Fibroblast of lung (primary cell): ENCODE measurements at regions not wholly inside any gene's neighbourhood (a gene's known extent, or its start where the extent isn't known, plus 50 kb on each side); places are given as distances from the start of the nearest gene placed in this dataset.

ENCODE experiments used
- DNase-seq, 2 donors: peaks; one replicate each; pipeline versions ENCODE4 v3.0.0 to v3.0.0-alpha.2; 2010; ENCODE audit warnings: low read depth in 2 of 2
- H2AFZ ChIP-seq: 2 replicates; pipeline ENCODE4 v1.5.1; 2012; ENCODE audit warnings: low read length, control low read depth, inconsistent platforms
- H3K27ac ChIP-seq: 2 replicates; pipeline ENCODE4 v1.5.1; 2011; ENCODE audit warnings: low read length, control low read depth; ENCODE audit not compliant: insufficient read depth
- H3K27me3 ChIP-seq: 2 replicates; pipeline ENCODE4 v1.5.1; 2011; ENCODE audit warnings: mild to moderate bottlenecking, low read length; ENCODE audit not compliant: control insufficient read depth, insufficient read depth
- H3K36me3 ChIP-seq: 2 replicates; pipeline ENCODE4 v1.5.1; 2011; ENCODE audit warnings: low read length; ENCODE audit not compliant: control insufficient read depth, insufficient read depth
- H3K4me1 ChIP-seq: 2 replicates; pipeline ENCODE4 v1.5.1; 2011; ENCODE audit warnings: low read length; ENCODE audit not compliant: control insufficient read depth, insufficient read depth; ENCODE audit errors: extremely low read depth
- H3K4me2 ChIP-seq: 2 replicates; pipeline ENCODE4 v1.5.1; 2011; ENCODE audit warnings: low read length, control low read depth; ENCODE audit not compliant: insufficient read depth; ENCODE audit errors: extremely low read depth
- H3K4me3 ChIP-seq, 4 experiments: fragments of 200-600 bp in 1 of 4; sonication (generic) in 1 of 4; replicated peaks in 1 of 4; 2 replicates each; pipeline ENCODE4 v1.5.1; 2011 to 2016; ENCODE audit warnings: low read length in 4 of 4, low read depth in 3 of 4, mild to moderate bottlenecking in 3 of 4, control low read depth in 2 of 4, inconsistent platforms in 1 of 4, mixed read lengths in 1 of 4; ENCODE audit not compliant: insufficient read depth in 1 of 4; ENCODE audit errors: control extremely low read depth in 1 of 4
- H3K79me2 ChIP-seq: 2 replicates; pipeline ENCODE4 v1.5.1; 2012; ENCODE audit warnings: mild to moderate bottlenecking, low read length, inconsistent platforms; ENCODE audit not compliant: control insufficient read depth, insufficient read depth
- H3K9ac ChIP-seq: 2 replicates; pipeline ENCODE4 v1.5.1; 2011; ENCODE audit warnings: mild to moderate bottlenecking, low read length, control low read depth; ENCODE audit not compliant: insufficient read depth
- H3K9me3 ChIP-seq: 2 replicates; pipeline ENCODE4 v1.5.1; 2012; ENCODE audit warnings: low read depth, low read length; ENCODE audit not compliant: control insufficient read depth, insufficient read depth
- H4K20me1 ChIP-seq: 2 replicates; pipeline ENCODE4 v1.5.1; 2011; ENCODE audit warnings: low read length; ENCODE audit not compliant: control insufficient read depth, insufficient read depth; ENCODE audit errors: extremely low read depth
- EZH2 ChIP-seq: IDR thresholded peaks from 2 replicates; pipeline ENCODE4 v1.5.1; 2012; ENCODE audit warnings: low read length, control low read depth, mild to moderate bottlenecking; ENCODE audit errors: missing control alignments
- TF ChIP-seq, protein P1 (sequence below), 2 donors: IDR thresholded peaks in 1 of 2; conservative IDR thresholded peaks in 1 of 2; 1 replicate in 1 of 2; 2 replicates in 1 of 2; pipeline ENCODE4 v1.5.1; 2011 to 2012; ENCODE audit warnings: low read length in 2 of 2, control low read depth in 1 of 2, inconsistent platforms in 1 of 2, low read depth in 1 of 2, mild to moderate bottlenecking in 1 of 2

DNA sequence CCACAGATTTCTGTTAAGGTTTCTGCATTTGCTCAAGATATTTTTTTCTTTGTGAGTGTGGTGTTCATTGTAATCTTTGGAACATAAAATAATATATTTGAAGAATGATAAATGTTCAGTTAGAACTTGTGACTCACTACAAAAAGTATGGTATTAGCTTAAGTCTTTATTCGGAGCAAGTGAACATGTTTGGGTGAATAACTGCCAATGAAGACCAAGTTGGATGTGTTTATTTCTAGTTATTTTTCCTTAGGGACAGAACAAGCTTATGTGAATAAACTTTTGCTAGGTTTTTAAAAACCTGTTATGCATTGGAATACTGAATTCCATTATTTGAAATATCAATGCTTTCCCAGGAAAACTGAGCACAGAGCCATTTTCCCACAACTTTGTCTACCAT lies 418.6 kb downstream of the SLCO4C1 start:
- Histone ChIP-seq H3K4me2 (no peak overlapping the region), H3K4me3 (no peak overlapping the region), H2AFZ (no peak overlapping the region), H3K27me3 (no peaks in the 10 kb centered on the region), H3K4me1 (no peaks in the 10 kb centered on the region), H3K36me3 (no peaks in the 10 kb centered on the region), H3K9ac (no peak overlapping the region), H3K79me2 (no peaks in the 10 kb centered on the region), H3K9me3 (no peaks in the 10 kb centered on the region), H4K20me1 (no peaks in the 10 kb centered on the region), H3K27ac (no peak overlapping the region)
- no peak for DNase-seq
- TF ChIP-seq EZH2, result no peak
- TF ChIP-seq, protein P1, sequence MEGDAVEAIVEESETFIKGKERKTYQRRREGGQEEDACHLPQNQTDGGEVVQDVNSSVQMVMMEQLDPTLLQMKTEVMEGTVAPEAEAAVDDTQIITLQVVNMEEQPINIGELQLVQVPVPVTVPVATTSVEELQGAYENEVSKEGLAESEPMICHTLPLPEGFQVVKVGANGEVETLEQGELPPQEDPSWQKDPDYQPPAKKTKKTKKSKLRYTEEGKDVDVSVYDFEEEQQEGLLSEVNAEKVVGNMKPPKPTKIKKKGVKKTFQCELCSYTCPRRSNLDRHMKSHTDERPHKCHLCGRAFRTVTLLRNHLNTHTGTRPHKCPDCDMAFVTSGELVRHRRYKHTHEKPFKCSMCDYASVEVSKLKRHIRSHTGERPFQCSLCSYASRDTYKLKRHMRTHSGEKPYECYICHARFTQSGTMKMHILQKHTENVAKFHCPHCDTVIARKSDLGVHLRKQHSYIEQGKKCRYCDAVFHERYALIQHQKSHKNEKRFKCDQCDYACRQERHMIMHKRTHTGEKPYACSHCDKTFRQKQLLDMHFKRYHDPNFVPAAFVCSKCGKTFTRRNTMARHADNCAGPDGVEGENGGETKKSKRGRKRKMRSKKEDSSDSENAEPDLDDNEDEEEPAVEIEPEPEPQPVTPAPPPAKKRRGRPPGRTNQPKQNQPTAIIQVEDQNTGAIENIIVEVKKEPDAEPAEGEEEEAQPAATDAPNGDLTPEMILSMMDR (conservative IDR thresholded peaks at IDR 0.05 in 1 of 2, IDR thresholded peaks at IDR 0.05 in 1 of 2; ENCODE audit: low read depth in 1 of 2, low read length in 2 of 2), result no peak

DNA sequence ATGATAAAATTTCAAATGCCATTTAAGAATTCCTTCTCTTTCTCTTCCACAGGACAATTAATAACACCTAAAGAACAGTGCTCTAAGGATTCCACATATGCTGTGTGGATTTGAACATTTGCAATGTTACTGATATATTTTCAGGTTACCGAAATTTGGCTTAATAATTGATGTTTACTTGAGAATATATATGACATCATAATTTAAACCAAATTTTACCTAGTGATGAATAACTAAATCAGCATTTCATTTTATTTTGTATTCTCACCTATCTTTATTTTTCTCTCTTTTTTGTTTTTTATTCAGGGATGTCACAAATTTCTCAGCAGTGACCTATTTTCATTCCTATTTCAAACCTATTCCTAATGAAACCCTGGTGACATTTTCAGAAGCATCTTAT lies 429.6 kb downstream of the SLCO4C1 start:
- Histone ChIP-seq H3K4me3 (no peak overlapping the region), H2AFZ (no peak overlapping the region), H4K20me1 (no peaks in the 10 kb centered on the region), H3K4me2 (no peak overlapping the region), H3K9ac (no peak overlapping the region), H3K9me3 (no peaks in the 10 kb centered on the region), H3K79me2 (no peaks in the 10 kb centered on the region), H3K36me3 (no peaks in the 10 kb centered on the region), H3K27me3 (no peaks in the 10 kb centered on the region), H3K4me1 (no peaks in the 10 kb centered on the region), H3K27ac (no peak overlapping the region)
- TF ChIP-seq, protein P1 (conservative IDR thresholded peaks at IDR 0.05 in 1 of 2, IDR thresholded peaks at IDR 0.05 in 1 of 2; ENCODE audit: low read depth in 1 of 2, low read length in 2 of 2), result no peak
- no peak for TF ChIP-seq EZH2
- no peak for DNase-seq

DNA sequence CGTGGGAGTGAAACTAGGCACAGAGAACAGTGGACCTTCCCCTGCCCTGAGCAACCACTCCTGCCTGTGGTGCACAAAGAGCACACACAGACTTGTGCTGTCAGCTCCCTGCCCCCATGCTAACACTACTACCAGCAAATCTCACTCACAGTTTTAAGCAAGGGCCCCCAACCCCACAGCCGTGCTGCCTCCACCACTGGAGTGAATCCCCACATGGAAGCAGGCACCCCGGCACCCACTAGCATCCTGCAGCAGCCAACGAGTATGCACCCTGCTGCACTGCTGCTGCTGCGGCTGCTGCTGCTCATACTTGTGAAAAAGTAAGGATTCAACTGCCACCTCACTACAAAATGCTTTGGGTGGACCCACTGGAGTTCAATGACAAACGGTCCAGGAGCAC lies 435.5 kb downstream of the SLCO4C1 start:
- Histone ChIP-seq H3K9ac (no peak overlapping the region), H3K36me3 (no peaks in the 10 kb centered on the region), H3K4me1 (no peaks in the 10 kb centered on the region), H3K9me3 (no peaks in the 10 kb centered on the region), H2AFZ (no peak overlapping the region), H3K4me3 (no peak overlapping the region), H3K79me2 (no peaks in the 10 kb centered on the region), H3K27me3 (no peaks in the 10 kb centered on the region), H3K4me2 (no peak overlapping the region), H3K27ac (no peak overlapping the region), H4K20me1 (no peaks in the 10 kb centered on the region)
- DNase-seq, result no peak
- no peak for TF ChIP-seq EZH2
- TF ChIP-seq, protein P1 (conservative IDR thresholded peaks at IDR 0.05 in 1 of 2, IDR thresholded peaks at IDR 0.05 in 1 of 2; ENCODE audit: low read depth in 1 of 2, low read length in 2 of 2), result no peak
